Effector memory CD8-positive, alpha-beta T cell (primary cell): ENCODE measurements at regions not wholly inside any gene's neighbourhood (a gene's known extent, or its start where the extent isn't known, plus 50 kb on each side); places are given as distances from the start of the nearest gene placed in this dataset.

Experiments
- ATAC-seq: fragments of 150-1000 bp; cut with Tn5 transposase; replicated peaks from 2 replicates; pipeline ENCODE4 v1.10.0; 2021; ENCODE audit warnings: mild to moderate bottlenecking, moderate library complexity
- DNase-seq, 3 experiments: peaks; one replicate each; pipeline ENCODE4 v3.0.0; 2021
- H3K27ac Mint-ChIP-seq, 2 donors: one replicate each; pipeline ENCODE4 v1.8.0; 2022; ENCODE audit warnings: mild to moderate bottlenecking in 2 of 2, mixed read lengths in 2 of 2, moderate library complexity in 2 of 2
- H3K27me3 Mint-ChIP-seq, 2 donors: one replicate each; pipeline ENCODE4 v1.8.0; 2022; ENCODE audit warnings: mixed read lengths in 2 of 2
- H3K36me3 Mint-ChIP-seq: one replicate; pipeline ENCODE4 v1.8.0; 2022; ENCODE audit warnings: mild to moderate bottlenecking, moderate library complexity, mixed read lengths; ENCODE audit not compliant: insufficient read depth
- H3K4me1 Mint-ChIP-seq, 2 donors: one replicate each; pipeline ENCODE4 v1.8.0; 2022; ENCODE audit warnings: low read depth in 2 of 2, mixed read lengths in 2 of 2
- H3K4me3 Mint-ChIP-seq, 2 donors: one replicate each; pipeline ENCODE4 v1.8.0; 2022; ENCODE audit warnings: mild to moderate bottlenecking in 2 of 2, mixed read lengths in 2 of 2, moderate library complexity in 2 of 2
- H3K9me3 Mint-ChIP-seq, 2 donors: one replicate each; pipeline ENCODE4 v1.8.0; 2022; ENCODE audit warnings: mixed read lengths in 2 of 2

DNA sequence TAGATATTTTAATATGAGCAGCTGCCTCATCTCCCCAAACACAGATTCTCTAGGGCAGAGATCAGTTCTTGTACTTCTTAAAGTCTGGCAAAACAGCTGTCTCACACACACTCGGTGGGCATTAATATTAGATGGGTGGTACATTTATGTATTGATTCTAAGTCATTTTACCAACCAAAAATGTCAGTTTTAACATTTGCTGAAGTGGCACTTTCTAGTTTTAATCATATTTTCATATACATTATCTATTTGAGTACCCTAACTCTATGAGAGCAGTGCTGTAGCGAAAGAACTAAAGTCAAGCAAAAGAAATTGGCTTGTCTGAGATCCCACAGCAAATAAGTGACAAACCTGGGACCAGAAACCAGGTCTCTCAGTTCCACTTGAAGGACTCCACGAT lies 134.5 kb upstream of the SPRY1 start:
- Mint-ChIP-seq H3K27me3 (no peaks in the 10 kb centered on the region), H3K27ac (no peak overlapping the region), H3K36me3 (peaks cover 4% of the 10 kb centered on the region), H3K4me3 (no peak overlapping the region), H3K4me1 (peaks cover 3 to 8% of the 10 kb centered on the region in 2 donors), H3K9me3 (no peaks in the 10 kb centered on the region)
- DNase-seq (no peak), ATAC-seq (no peak)

DNA sequence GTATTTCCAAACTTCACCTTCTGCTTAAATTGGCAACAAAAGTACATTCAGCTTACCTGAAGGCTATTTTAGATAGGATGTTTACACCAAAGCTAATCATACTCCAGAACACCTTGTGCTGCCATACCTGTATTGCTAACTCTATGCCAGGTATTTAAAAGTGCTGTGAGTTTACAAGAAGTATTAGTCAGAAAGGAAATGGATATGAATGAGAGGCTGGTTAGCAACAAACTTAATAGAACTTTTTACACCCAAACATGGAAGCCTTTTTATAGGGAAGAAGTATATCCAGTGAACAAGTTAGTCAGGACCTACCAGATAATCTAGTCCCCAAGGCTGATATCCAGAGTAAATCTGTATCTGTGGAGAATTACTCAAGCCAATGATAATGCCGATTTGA lies 131.2 kb upstream of the SPRY1 start:
- no peak overlapping the region for H3K27ac Mint-ChIP-seq
- peaks cover 4% of the 10 kb centered on the region for H3K36me3 Mint-ChIP-seq
- H3K9me3 Mint-ChIP-seq, result no peaks in the 10 kb centered on the region
- H3K4me1 Mint-ChIP-seq, result peaks cover 0 to 2% of the 10 kb centered on the region in 2 donors
- H3K27me3 Mint-ChIP-seq, result no peaks in the 10 kb centered on the region
- no peak overlapping the region for H3K4me3 Mint-ChIP-seq
- DNase-seq, result no peak
- ATAC-seq, result no peak

DNA sequence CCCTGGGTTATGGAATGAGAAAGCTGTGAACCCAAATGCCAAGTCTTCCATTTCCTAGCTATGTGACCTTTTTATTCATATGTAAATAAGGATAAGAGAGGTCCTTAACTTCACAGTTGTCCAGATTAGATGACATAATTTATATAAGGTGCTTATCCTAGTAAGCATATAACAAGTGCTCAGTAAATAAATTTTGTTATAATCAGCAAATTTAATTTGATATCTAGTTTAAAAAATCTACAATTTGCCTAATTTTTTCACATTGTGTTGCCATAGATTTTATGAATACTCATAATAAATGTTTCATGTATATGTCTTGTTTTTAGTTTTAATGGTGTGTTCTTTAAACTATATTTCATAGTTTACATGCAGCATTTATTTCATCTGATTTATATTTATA lies 130.4 kb upstream of the SPRY1 start:
- DNase-seq, result no peak
- ATAC-seq, result no peak
- H3K36me3 Mint-ChIP-seq, result peaks cover 4% of the 10 kb centered on the region
- H3K27me3 Mint-ChIP-seq, result no peaks in the 10 kb centered on the region
- no peak overlapping the region for H3K4me3 Mint-ChIP-seq
- H3K4me1 Mint-ChIP-seq, result no peaks in the 10 kb centered on the region
- no peaks in the 10 kb centered on the region for H3K9me3 Mint-ChIP-seq
- no peak overlapping the region for H3K27ac Mint-ChIP-seq

DNA sequence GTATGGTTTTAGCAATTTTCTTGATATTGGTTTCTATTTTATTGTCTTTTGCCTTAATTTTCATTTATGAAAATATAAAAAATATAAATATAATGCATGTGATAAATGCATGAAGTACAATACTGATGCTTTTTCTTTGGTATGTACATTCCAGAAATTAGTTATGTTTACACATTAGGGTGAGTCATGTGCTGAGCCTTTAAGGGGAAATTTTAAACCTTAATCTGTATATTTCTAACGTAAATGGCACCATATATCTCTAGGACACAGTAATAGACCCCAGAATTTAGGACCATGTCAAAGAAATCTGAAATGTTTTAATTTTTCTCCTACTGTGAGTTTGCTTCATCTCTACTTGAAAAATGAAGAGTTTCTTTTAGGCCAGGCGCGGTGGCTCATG lies 117.8 kb upstream of the SPRY1 start:
- Mint-ChIP-seq H3K4me3 (no peak overlapping the region), H3K36me3 (no peaks in the 10 kb centered on the region), H3K4me1 (peaks cover 0 to 6% of the 10 kb centered on the region in 2 donors), H3K9me3 (no peaks in the 10 kb centered on the region), H3K27me3 (no peaks in the 10 kb centered on the region), H3K27ac (no peak overlapping the region)
- ATAC-seq (no peak), DNase-seq (no peak)

DNA sequence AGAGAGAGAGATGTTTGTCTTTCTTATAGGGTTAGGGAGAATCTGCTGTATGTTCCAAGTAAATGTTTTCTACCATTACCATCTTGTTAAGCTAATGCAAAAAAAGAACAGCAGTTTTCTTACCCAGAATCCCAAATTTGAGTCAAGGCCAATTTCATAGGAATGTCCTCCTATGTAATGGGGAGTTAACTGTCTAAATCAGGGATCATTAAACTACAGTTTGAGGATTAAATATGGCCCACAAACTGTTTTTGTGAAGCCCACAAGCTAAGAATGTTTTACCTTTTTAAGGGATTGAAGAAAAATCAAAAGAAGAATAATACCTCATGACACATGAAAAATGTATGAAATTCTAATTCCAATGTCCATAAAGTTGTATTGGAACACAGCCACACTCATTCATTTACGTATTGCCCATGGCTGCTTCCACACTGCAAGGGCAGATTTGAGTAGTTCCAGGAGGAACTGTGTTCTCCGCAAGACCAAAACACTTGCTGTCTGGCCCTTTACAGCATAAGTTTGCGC lies 113.2 kb upstream of the SPRY1 start:
- no peak for ATAC-seq
- H3K27me3 Mint-ChIP-seq, result no peaks in the 10 kb centered on the region
- no peaks in the 10 kb centered on the region for H3K36me3 Mint-ChIP-seq
- DNase-seq, result no peak
- H3K4me3 Mint-ChIP-seq, result no peak overlapping the region
- H3K9me3 Mint-ChIP-seq, result no peaks in the 10 kb centered on the region
- no peak overlapping the region for H3K27ac Mint-ChIP-seq
- peaks cover 4 to 9% of the 10 kb centered on the region in 2 donors for H3K4me1 Mint-ChIP-seq

DNA sequence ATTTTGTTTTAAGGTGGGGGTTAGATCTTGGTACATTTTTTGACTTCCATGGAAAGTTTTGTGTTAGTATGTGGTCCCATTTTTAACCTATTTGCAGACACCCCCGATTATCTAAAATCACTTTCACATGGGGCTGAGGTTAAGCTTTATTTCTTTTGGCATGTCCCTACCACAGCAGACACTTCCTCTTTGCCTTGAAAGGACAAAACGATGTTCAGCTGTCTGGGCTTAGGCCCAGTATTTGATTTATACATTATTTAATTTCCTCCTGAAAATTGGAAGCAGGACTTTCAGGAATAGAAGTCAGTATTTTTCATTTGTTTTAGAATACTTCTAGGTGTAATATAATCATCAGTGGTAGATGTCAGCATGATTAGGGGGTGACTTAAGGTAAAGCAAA lies 112.4 kb upstream of the SPRY1 start:
- Mint-ChIP-seq H3K4me1 (peaks cover 6 to 14% of the 10 kb centered on the region in 2 donors), H3K4me3 (no peak overlapping the region), H3K27ac (no peak overlapping the region), H3K36me3 (no peaks in the 10 kb centered on the region), H3K9me3 (no peaks in the 10 kb centered on the region), H3K27me3 (no peaks in the 10 kb centered on the region)
- no peak for DNase-seq
- no peak for ATAC-seq

DNA sequence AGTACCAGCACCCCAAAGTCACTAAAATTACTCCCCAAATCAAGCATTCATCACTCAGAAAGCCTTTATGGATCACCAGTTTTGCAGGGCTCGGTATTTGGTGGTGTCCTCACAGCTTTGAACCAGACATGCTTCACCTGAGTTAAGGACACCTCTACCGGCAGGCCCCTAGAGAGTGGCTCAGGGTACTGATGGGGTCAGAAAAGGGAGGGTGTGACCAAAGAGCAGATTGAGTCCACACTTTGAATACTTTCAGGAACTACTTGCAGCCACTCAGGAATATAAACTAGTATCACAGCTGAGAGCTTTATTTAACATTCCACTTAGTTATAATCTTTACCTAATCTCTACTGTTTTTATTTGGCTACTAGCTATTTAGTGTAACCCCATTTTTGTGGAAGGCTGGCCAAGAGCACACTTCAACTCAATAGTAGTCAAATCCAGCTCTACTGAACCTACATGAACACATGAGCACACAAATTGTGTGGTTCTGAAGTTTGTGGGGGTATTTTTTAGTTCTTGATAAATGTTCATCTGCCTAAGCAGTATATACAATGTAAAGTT lies 109.6 kb upstream of the SPRY1 start:
- Mint-ChIP-seq H3K36me3 (no peaks in the 10 kb centered on the region), H3K4me1 (peaks cover 13 to 20% of the 10 kb centered on the region in 2 donors), H3K4me3 (no peak overlapping the region), H3K27ac (no peak overlapping the region), H3K9me3 (peaks cover 0 to 1% of the 10 kb centered on the region in 2 donors), H3K27me3 (no peaks in the 10 kb centered on the region)
- ATAC-seq (no peak), DNase-seq (no peak)

DNA sequence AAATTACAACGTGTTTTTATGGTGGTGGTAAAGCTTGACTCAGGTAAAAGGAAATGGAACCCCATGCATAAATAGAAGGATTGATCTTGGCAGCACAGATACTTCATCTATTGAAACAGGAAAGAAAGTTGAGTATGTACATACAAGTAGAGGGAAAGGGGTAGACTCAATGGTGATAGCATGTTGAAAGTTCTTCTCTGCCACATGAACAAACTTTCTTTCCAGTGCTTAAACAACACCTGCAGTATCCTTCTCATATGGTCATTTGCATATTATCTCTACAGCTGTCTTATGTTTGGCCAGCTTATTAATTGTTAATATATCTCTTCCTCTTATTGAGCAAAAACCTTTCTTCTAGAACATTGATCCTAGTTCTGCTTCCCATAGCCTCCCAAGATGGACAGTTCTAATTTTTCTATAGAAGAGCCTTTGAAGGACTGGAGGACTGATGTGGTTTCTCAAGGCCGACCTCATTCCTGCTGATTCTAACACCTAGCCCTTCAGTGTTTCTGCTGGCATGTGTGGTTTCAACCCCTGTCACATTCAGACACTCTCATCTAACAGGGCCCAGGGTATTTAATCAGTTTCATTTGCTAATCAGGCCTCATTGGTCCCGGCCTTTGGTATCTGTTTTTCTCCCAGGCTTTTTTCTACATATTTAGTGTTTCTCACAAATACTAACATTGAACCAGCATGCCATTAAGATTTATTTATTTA lies 108.1 kb upstream of the SPRY1 start:
- H3K36me3 Mint-ChIP-seq, result no peaks in the 10 kb centered on the region
- peaks cover 0 to 1% of the 10 kb centered on the region in 2 donors for H3K9me3 Mint-ChIP-seq
- ATAC-seq (peak; percentile 66), DNase-seq (no peak)
- H3K4me1 Mint-ChIP-seq, result peaks cover 13 to 20% of the 10 kb centered on the region in 2 donors
- no peak overlapping the region for H3K4me3 Mint-ChIP-seq
- peak overlapping the region in 1 of 2 donors; percentile 27 for H3K27ac Mint-ChIP-seq
- no peaks in the 10 kb centered on the region for H3K27me3 Mint-ChIP-seq

DNA sequence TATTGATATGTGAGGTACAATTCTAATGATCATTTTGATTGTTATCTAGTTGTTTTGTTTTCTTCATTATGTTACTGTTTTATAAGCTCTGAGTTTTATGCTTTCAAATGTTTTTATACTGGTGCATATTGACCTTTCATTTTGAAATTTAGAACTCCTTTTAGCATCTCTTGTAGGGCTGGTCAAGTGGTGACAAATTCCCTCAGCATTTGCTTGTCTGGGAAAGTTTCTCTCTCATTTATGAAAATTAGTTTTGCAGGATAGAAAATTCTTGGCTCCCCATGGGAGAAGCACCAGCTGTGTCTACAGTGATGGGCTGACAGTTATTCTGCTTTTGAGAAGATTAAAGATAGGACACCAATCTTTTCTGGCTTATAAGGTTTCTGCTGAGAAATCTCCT lies 105.3 kb upstream of the SPRY1 start:
- ATAC-seq (no peak), DNase-seq (no peak)
- Mint-ChIP-seq H3K4me1 (peaks cover 13 to 20% of the 10 kb centered on the region in 2 donors), H3K27ac (no peak overlapping the region), H3K27me3 (no peaks in the 10 kb centered on the region), H3K9me3 (peaks cover 0 to 1% of the 10 kb centered on the region in 2 donors), H3K36me3 (no peaks in the 10 kb centered on the region), H3K4me3 (no peak overlapping the region)

DNA sequence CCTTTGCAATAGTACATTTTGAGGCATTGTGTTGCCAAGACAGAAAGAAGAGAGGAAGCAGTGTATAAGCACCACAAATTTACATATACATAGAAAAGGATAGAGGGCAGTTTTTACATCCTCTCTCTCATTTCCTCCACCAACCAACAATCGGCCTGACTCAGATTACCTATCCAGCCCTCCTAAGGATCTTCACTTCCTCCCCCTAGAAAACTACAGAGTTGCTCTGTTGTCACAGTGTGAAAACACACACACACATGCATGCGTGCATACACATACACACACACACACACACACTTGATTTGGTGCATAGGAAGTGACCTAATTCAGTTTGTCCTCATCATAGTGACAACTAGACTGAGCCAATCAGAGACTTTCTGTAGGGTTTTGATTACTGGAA lies 98.8 kb upstream of the SPRY1 start:
- Mint-ChIP-seq H3K4me3 (no peak overlapping the region), H3K27me3 (no peaks in the 10 kb centered on the region), H3K36me3 (no peaks in the 10 kb centered on the region), H3K4me1 (peaks cover 1 to 24% of the 10 kb centered on the region in 2 donors), H3K9me3 (no peaks in the 10 kb centered on the region), H3K27ac (peak overlapping the region in 1 of 2 donors; percentile 16)
- ATAC-seq (no peak), DNase-seq (no peak)

DNA sequence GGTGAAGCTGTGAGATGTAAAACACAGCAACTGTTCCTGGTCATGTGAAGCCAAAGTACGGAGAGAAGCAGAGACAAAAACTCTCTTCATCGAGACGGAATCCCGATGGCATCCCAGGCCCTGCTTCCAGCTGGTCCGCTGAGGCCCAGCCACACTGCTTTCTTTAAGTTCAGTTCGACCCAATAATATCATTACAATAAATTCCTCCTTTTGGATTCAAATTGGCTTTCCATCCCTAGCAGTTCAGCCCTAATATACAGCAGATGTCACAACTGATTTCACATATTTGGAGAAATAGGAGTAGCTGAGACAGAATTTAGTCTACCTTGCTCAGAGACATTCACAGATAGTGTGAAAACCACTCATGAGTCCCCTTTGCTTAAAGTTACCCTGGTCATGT lies 98.3 kb upstream of the SPRY1 start:
- DNase-seq, result no peak
- H3K4me1 Mint-ChIP-seq, result peaks cover 1 to 24% of the 10 kb centered on the region in 2 donors
- H3K27ac Mint-ChIP-seq, result peak overlapping the region in 1 of 2 donors; percentile 16
- H3K4me3 Mint-ChIP-seq, result no peak overlapping the region
- H3K36me3 Mint-ChIP-seq, result no peaks in the 10 kb centered on the region
- ATAC-seq, result no peak
- no peaks in the 10 kb centered on the region for H3K27me3 Mint-ChIP-seq
- no peaks in the 10 kb centered on the region for H3K9me3 Mint-ChIP-seq

DNA sequence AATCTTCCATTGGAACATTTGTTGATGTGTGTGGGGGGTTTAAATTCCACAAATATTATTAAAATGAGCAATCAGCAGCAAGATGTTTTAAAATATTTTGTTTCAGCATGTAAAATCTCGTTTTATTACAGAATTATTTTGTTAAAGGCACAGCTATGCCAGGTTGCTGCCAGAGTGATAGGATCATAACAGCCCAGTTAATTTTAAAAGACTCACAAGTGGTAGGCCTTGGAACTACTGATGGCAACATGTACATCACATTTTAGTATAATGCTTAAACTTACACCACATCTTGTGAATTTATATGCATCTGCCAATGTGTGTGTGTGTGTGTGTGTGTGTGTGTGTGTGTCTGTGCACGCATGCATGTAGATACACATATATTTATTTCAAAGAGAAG lies 97.8 kb upstream of the SPRY1 start:
- DNase-seq (no peak), ATAC-seq (no peak)
- Mint-ChIP-seq H3K36me3 (no peaks in the 10 kb centered on the region), H3K27me3 (no peaks in the 10 kb centered on the region), H3K9me3 (no peaks in the 10 kb centered on the region), H3K27ac (no peak overlapping the region), H3K4me3 (no peak overlapping the region), H3K4me1 (peaks cover 1 to 24% of the 10 kb centered on the region in 2 donors)

DNA sequence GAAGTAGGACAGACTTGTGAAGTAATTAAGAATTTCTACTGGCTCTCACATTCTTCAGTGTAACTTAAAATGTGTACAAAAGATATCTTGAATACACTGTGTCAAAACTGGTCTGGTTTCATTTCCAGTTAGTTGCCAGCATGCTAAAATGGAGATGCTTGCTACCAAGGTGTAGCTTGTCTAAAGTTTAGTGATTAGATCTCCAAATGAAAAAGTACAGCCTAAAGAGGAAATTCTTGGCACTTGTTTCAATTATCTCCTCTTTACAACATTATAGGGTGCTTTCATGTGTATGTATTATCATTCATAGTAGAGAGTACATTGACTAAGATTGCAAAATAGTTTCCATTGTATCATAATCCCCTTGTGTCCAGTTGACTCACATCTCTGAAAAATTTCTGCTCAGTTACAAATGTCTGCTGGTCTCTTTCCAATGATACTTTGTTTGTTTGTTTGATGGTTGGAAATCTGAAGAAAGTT lies 97.3 kb upstream of the SPRY1 start:
- ATAC-seq, result no peak
- no peak overlapping the region for H3K4me3 Mint-ChIP-seq
- no peaks in the 10 kb centered on the region for H3K9me3 Mint-ChIP-seq
- H3K27ac Mint-ChIP-seq, result peak overlapping the region in 1 of 2 donors; percentile 83
- H3K4me1 Mint-ChIP-seq, result peaks cover 4 to 29% of the 10 kb centered on the region in 2 donors
- H3K27me3 Mint-ChIP-seq, result no peaks in the 10 kb centered on the region
- no peak for DNase-seq
- H3K36me3 Mint-ChIP-seq, result no peaks in the 10 kb centered on the region
